IPS-18a (cell line): ENCODE measurements at regions not wholly inside any gene's neighbourhood (a gene's known extent, or its start where the extent isn't known, plus 50 kb on each side); places are given as distances from the start of the nearest gene placed in this dataset.
A peak's percentile ranks its signal among the peaks of the same experiment; 100 is the strongest.

Experiments used
- H3K27ac ChIP-seq: one replicate; pipeline ENCODE4 v1.5.1; 2013; ENCODE audit warnings: low read length
- H3K27me3 ChIP-seq: one replicate; pipeline ENCODE4 v1.6.1; 2013; ENCODE audit warnings: mild to moderate bottlenecking, low read length; ENCODE audit not compliant: control insufficient read depth, insufficient read depth
- H3K36me3 ChIP-seq: one replicate; pipeline ENCODE4 v1.6.1; 2013; ENCODE audit warnings: low read depth, low read length; ENCODE audit not compliant: control insufficient read depth
- H3K4me1 ChIP-seq: one replicate; pipeline ENCODE4 v1.6.1; 2013; ENCODE audit warnings: low read depth, low read length; ENCODE audit not compliant: control insufficient read depth
- H3K4me3 ChIP-seq: one replicate; pipeline ENCODE4 v1.5.1; 2013; ENCODE audit warnings: low read length
- H3K9ac ChIP-seq: one replicate; pipeline ENCODE4 v1.6.1; 2013; ENCODE audit warnings: mild to moderate bottlenecking, low read length, moderate library complexity
- H3K9me3 ChIP-seq: one replicate; pipeline ENCODE4 v1.6.1; 2013; ENCODE audit warnings: low read depth, low read length; ENCODE audit not compliant: control insufficient read depth

GRCh38 chr9:129338724-129339430, 160.8 kb upstream of the IER5L start:
- Histone ChIP-seq H3K36me3 (no peaks in the 10 kb centered on the region), H3K4me1 (peaks cover 27% of the 10 kb centered on the region), H3K27me3 (no peaks in the 10 kb centered on the region), H3K9ac (no peak overlapping the region), H3K27ac (no peak overlapping the region), H3K9me3 (no peaks in the 10 kb centered on the region), H3K4me3 (no peak overlapping the region)

DNA sequence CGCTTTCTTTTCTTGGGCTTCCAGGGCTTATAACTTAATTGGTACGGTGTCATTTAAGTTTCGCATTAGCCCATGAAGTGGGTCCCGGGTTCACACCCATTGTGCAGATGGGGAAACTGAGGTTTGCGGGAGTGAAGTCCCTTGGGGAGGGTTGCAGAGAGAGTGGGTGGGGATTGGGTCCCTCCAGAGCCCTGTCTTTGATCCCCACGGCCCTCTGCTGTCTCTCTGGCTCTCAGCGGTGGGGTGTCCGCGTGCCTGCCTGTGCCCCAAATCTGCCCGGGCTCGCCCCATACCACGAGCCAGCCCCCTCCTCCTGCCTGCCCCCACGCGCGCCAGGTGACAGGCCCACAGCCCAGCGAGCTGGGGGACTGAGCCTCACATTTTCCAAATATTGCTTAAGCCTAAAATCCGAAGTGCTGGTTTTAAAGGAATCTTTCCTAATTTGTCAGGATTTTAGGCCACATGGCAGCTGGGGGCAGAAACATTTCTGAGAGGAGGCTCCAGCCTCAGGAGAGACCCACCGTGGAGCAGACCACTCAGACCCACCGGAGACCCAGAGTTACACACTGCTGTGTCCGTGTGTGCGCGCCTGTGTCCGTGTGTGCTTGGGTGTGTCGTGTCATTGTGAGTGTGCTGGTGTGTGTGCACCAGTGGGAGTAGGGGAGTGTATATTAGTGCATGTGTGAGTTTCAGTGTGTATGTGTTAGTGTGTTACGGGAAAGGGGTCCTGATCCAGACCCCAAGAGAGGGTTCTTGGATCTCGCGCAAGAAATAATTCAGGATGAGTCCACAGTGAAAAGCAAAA, 159.5 kb upstream of the IER5L start:
- Histone ChIP-seq H3K27me3 (no peaks in the 10 kb centered on the region), H3K4me1 (peaks cover 32% of the 10 kb centered on the region)

DNA sequence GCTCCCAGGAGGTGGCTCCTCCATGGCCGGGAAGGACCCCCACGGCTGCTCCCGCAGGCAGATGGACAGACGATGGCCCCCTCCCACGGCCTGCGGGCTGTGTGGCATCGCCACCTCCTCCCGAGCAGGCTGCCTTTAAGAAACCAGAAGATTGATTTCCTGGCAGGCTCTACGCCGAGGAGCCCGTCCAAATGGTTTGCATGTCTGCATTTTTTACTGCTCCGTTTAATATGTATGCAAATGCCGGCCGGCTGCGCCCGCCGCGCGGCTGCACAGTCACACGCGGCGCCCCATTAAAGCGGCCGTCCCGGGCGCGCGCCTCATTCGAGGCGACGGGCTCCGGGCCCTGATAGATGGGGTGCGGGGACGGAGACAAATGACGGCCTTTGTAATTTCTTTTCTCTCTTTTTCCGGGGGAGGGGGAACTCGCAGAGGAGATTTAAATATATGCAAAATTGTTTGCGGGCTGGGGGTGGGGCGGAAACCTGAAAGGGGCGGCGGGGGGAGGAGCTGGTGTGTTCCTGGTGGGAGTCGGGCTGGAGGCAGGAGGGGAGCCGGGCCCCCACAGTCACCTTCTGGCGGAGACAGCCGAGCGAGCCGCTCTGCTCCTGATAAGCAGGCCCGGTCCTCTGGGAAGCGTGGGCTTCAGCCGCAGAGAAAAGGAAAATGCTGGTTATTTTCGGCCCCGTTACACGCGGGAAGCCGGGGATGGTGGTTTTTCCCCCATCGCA, 158.7 kb upstream of the IER5L start:
- Histone ChIP-seq H3K27me3 (no peaks in the 10 kb centered on the region), H3K27ac (no peak overlapping the region), H3K4me3 (peak overlapping the region; percentile 44), H3K36me3 (no peaks in the 10 kb centered on the region), H3K9ac (peak overlapping the region; percentile 43), H3K9me3 (no peaks in the 10 kb centered on the region), H3K4me1 (peaks cover 32% of the 10 kb centered on the region)

More for the DNA sequence above, 159.5 kb upstream of the IER5L start:
- Histone ChIP-seq H3K27ac (no peak overlapping the region), H3K4me3 (peak overlapping the region; percentile 19), H3K36me3 (no peaks in the 10 kb centered on the region), H3K9me3 (no peaks in the 10 kb centered on the region), H3K9ac (no peak overlapping the region)

DNA sequence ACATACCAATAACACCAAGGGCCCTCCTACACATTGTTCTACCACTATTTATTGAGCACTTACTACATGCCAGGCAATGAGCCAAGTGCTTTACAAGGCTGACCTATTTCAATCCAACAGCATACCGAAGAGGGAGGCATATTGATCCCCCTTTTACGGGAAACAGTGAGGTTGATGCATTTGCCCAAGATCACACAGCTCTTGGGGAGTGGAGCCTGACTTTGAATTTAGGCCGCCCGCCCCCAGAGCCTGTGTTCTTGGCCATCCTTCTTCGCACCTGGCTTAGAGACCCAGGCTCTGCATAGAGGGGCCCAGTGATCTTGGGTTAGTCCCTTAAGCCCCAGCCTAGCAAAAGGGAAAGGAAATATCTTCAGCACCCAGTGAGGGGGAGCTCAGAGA, 158.1 kb upstream of the IER5L start:
- H3K4me1 ChIP-seq, result peaks cover 32% of the 10 kb centered on the region
- H3K9ac ChIP-seq, result peak overlapping the region; percentile 43
- no peak overlapping the region for H3K27ac ChIP-seq
- no peaks in the 10 kb centered on the region for H3K36me3 ChIP-seq
- H3K27me3 ChIP-seq, result no peaks in the 10 kb centered on the region
- H3K4me3 ChIP-seq, result peak overlapping the region; percentile 44
- no peaks in the 10 kb centered on the region for H3K9me3 ChIP-seq

DNA sequence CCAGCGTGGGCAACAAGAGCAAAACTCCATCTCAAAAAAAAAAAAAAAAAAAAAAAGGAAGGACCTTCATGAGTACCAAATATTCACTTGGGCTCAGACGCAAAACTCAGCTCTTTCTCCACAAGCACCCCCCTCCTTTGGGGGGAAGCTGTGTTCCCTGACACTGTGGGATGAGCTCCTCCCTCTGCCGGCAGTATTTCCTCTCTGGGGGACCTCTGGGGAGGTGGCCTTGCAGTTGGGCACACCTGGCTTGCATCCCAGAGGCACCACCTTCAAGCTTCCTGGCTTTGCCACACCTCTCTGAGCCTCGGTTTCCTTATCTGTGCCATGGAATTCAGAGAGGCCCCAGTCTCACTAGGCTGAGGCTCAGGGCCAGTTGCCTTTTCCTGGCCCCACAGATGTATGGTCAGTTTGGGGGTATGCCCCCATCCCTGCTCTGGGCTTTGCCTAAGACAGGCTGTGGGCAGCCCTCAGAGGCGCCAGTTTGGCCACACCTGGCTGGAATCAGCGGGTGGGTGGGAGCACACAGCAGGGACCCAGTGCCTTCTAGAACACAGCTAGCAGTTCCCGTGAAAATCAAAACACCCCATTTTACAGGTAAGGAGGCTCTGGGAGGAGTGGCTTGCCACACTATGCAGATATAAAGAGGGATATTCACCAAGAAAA, 157.5 kb upstream of the IER5L start:
- H3K9ac ChIP-seq, result no peak overlapping the region
- no peaks in the 10 kb centered on the region for H3K9me3 ChIP-seq
- no peaks in the 10 kb centered on the region for H3K27me3 ChIP-seq
- no peaks in the 10 kb centered on the region for H3K36me3 ChIP-seq
- peaks cover 32% of the 10 kb centered on the region for H3K4me1 ChIP-seq
- no peak overlapping the region for H3K27ac ChIP-seq
- H3K4me3 ChIP-seq, result no peak overlapping the region

DNA sequence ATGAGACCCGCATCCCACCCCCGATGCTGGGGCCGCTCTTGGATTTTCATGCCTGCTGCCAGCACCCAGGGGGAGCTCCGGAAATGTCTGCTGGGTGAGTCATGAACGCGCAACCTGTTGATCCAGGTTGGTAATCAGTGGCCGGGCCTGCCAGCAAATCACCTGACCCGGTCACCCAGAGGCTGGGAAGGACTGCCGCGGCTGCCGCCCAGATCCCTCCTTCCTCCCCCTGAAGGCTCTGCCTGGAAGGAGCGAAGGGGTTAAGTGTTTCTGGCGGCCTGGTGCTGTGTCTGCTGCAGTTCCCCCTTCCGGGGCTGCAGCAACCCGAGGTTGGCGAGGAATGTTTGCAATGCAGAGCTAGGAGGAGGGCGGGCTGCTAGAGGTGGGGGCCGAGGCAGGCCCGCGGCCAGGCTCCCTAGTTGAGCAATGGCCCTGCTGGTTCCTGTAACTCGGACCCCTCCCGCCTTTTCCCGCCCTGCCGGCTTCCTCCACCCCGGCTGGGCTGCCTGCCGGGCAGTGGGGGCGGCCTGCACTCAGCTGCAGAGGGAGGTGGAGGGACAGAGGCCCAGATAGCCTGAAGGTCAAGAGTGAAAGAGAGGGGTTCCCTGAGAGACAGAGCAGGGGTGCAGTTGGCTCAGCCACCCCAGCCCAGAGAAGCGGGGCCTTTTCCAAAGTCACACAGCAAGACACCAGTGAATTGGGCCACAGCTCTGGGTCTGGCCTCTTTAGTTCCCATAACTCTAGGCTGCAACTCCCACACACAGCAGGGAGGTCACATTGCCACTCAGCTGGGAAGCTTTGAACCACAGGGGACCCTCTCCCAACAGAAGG, 156.3 kb upstream of the IER5L start:
- Histone ChIP-seq H3K4me3 (peak overlapping the region; percentile 48), H3K27me3 (no peaks in the 10 kb centered on the region), H3K9ac (peak overlapping the region; percentile 66), H3K4me1 (peaks cover 32% of the 10 kb centered on the region), H3K36me3 (no peaks in the 10 kb centered on the region), H3K27ac (peak overlapping the region; percentile 91), H3K9me3 (no peaks in the 10 kb centered on the region)

GRCh38 chr9:129333617-129334104, 155.6 kb upstream of the IER5L start:
- peak overlapping the region; percentile 73 for H3K27ac ChIP-seq
- H3K9me3 ChIP-seq, result no peaks in the 10 kb centered on the region
- H3K36me3 ChIP-seq, result no peaks in the 10 kb centered on the region
- peak overlapping the region; percentile 48 for H3K4me3 ChIP-seq
- peaks cover 32% of the 10 kb centered on the region for H3K4me1 ChIP-seq
- H3K27me3 ChIP-seq, result no peaks in the 10 kb centered on the region
- peak overlapping the region; percentile 66 for H3K9ac ChIP-seq

- no peaks in the 10 kb centered on the region for H3K9me3 ChIP-seq
- H3K27ac ChIP-seq, result no peak overlapping the region
- no peaks in the 10 kb centered on the region for H3K27me3 ChIP-seq
- H3K4me3 ChIP-seq, result no peak overlapping the region
- peaks cover 32% of the 10 kb centered on the region for H3K4me1 ChIP-seq
- no peaks in the 10 kb centered on the region for H3K36me3 ChIP-seq
- no peak overlapping the region for H3K9ac ChIP-seq
Observed at GRCh38 chr9:129332581-129332980, 154.5 kb upstream of the IER5L start.

DNA sequence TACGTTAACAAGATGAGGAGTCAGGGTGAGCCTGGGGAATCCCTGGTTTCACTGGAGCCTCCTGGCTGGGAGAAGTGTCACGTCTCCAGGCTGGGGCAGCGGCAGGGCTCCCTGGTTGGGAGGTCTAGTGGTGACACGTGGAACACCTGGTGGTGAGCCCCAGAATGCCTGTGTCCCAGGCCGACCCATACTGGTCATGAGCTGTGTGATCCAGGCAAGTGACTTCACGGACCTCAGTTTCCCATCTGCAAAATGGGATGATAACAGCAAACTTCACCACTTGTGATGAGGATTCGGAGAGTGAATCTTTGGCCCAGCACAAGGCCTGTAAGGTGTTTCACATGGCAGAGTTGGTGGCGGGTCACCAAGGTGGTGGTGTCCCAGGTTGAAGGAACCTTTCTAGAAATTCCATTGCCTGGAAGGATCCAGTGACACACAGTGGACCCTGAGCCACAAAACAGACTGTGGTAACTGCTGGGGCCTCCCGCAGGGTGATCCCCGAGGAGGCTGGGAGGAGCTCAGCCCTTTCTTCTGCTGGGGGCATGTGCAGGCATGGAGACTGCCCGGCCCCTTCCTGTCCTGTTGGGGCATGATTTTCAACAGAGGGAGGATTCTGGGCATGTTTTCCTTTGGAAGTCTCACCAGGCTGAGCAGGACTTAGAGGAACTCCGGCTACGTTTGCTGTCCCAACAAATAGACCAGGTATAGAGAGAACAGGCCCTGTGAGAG, 153.9 kb upstream of the IER5L start:
- H3K9me3 ChIP-seq, result no peaks in the 10 kb centered on the region
- no peak overlapping the region for H3K4me3 ChIP-seq
- peaks cover 28% of the 10 kb centered on the region for H3K4me1 ChIP-seq
- H3K9ac ChIP-seq, result no peak overlapping the region
- H3K27me3 ChIP-seq, result no peaks in the 10 kb centered on the region
- H3K27ac ChIP-seq, result no peak overlapping the region
- H3K36me3 ChIP-seq, result no peaks in the 10 kb centered on the region

DNA sequence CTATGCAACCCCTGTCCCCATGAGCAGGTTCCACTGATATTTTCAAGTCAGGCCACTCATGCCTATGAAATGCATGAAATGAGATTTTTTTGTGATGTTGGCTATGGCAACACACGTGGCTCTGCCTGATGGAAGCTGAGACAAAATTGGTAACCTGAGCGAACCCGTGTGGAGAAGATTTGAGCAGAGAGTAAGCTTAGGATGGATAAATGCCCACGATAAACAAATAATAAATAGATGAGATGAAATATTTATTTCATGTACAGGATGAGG, 153.4 kb upstream of the IER5L start:
- Histone ChIP-seq H3K4me1 (peaks cover 26% of the 10 kb centered on the region), H3K4me3 (no peak overlapping the region), H3K9me3 (no peaks in the 10 kb centered on the region), H3K27me3 (no peaks in the 10 kb centered on the region), H3K36me3 (no peaks in the 10 kb centered on the region), H3K27ac (no peak overlapping the region), H3K9ac (no peak overlapping the region)
